ENCODE measurements at regions not wholly inside any gene's neighbourhood (a gene's known extent, or its start where the extent isn't known, plus 50 kb on each side); places are given as distances from the start of the nearest gene placed in this dataset.

DNA sequence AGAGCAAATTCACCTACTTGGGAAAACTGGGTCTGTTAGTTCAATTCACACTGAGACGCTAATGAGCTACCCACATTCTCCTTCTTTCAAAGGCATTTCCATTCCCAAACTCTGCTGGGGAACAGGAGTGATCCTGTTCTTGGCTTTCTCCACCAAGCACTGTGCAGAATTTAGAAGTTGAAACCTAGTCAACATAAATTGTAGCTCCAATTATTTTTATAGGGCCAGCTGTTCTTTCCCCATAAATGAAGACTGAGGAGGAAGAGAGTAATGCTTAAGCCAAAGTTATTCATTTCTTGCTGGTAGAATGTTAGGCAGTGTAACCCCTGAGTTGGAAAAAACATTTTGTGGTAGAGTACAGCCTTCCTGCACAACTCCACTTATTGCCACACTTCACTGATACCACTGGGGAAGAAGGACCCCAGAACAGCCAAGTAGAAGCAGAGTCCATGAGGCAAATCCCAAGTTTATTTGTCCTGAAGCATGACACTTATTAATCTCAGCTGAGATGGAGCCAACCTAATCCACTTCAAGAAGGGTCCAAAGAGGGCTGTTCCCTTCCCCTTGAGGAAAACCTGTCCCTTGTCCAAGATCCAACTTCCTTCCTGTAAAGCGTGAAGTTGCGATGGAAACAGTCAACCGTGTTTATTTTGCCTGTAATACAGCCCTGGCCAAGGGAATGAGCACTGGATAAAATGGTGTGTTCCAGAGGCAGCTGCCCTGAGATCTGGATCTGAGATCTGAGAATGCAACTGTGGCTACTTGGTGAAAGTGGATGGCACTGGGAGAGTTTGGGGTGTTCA is 151.8 kb downstream of the TBX5 start:
- DNase-seq (ENCODE audit: low spot score): no peak
- no peak overlapping the region for H3K27ac ChIP-seq (ENCODE audit: low read depth, low read length, poor library complexity, severe bottlenecking)
- H3K9me3 ChIP-seq (ENCODE audit: low read depth, low read length, poor library complexity, severe bottlenecking): no peaks in the 10 kb centered on the region
- no TSS peak for BruUV-seq (replicated peaks)
- no peak for TF ChIP-seq EZH2 (IDR thresholded peaks at IDR 0.05; ENCODE audit: borderline replicate concordance, low read depth, low read length, poor library complexity, severe bottlenecking)
- TF ChIP-seq, protein P1, sequence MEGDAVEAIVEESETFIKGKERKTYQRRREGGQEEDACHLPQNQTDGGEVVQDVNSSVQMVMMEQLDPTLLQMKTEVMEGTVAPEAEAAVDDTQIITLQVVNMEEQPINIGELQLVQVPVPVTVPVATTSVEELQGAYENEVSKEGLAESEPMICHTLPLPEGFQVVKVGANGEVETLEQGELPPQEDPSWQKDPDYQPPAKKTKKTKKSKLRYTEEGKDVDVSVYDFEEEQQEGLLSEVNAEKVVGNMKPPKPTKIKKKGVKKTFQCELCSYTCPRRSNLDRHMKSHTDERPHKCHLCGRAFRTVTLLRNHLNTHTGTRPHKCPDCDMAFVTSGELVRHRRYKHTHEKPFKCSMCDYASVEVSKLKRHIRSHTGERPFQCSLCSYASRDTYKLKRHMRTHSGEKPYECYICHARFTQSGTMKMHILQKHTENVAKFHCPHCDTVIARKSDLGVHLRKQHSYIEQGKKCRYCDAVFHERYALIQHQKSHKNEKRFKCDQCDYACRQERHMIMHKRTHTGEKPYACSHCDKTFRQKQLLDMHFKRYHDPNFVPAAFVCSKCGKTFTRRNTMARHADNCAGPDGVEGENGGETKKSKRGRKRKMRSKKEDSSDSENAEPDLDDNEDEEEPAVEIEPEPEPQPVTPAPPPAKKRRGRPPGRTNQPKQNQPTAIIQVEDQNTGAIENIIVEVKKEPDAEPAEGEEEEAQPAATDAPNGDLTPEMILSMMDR (conservative IDR thresholded peaks at IDR 0.05; ENCODE audit: low read depth, low read length): no peak
- no peaks in the 10 kb centered on the region for H3K4me1 ChIP-seq (ENCODE audit: insufficient read depth, low read length, poor library complexity, severe bottlenecking)
- H3K36me3 ChIP-seq (ENCODE audit: insufficient read depth, low read length, poor library complexity, severe bottlenecking): no peaks in the 10 kb centered on the region
- H3K27me3 ChIP-seq (replicated peaks; ENCODE audit: insufficient read depth, low read depth, low read length, poor library complexity): no peaks in the 10 kb centered on the region
- intact Hi-C loops (cut with micrococcal nuclease; ENCODE audit: unreplicated experiment): no loop called here
- ChIA-PET POLR2A (ENCODE audit: low non-redundant PET) (no interaction called here), CTCF (no interaction called here)
- no peak overlapping the region for H3K4me3 ChIP-seq (ENCODE audit: low read depth, low read length, poor library complexity, severe bottlenecking)

DNA sequence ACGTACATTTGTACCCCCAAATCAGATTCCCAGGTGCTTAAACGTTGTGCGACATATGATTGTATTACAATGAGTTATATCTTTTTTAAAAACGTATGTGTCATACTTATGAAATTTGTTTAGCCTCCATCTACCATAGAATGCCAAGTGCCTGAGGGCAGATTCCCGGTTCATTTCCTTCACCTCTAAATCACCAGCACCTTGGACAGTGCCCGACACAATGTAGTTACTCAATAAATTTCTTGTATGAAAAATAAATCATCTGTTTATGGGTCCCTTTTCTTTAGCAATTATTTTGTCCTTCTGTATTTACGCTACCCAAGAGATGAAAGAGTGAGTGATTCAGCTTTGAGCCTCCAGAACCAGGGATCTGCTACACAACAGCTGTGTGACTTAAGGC is 157.4 kb downstream of the TBX5 start:
- no TSS peak for BruUV-seq (replicated peaks)
- no peak overlapping the region for H3K4me3 ChIP-seq (ENCODE audit: low read depth, low read length, poor library complexity, severe bottlenecking)
- no peak overlapping the region for H3K27ac ChIP-seq (ENCODE audit: low read depth, low read length, poor library complexity, severe bottlenecking)
- ChIA-PET POLR2A (ENCODE audit: low non-redundant PET) (no interaction called here), CTCF (no interaction called here)
- intact Hi-C loops (cut with micrococcal nuclease; ENCODE audit: unreplicated experiment): no loop called here
- H3K36me3 ChIP-seq (ENCODE audit: insufficient read depth, low read length, poor library complexity, severe bottlenecking): no peaks in the 10 kb centered on the region
- H3K4me1 ChIP-seq (ENCODE audit: insufficient read depth, low read length, poor library complexity, severe bottlenecking): no peaks in the 10 kb centered on the region
- DNase-seq (ENCODE audit: low spot score): no peak
- no peaks in the 10 kb centered on the region for H3K9me3 ChIP-seq (ENCODE audit: low read depth, low read length, poor library complexity, severe bottlenecking)
- no peaks in the 10 kb centered on the region for H3K27me3 ChIP-seq (replicated peaks; ENCODE audit: insufficient read depth, low read depth, low read length, poor library complexity)
- TF ChIP-seq, protein P1 (conservative IDR thresholded peaks at IDR 0.05; ENCODE audit: low read depth, low read length): no peak
- TF ChIP-seq EZH2 (IDR thresholded peaks at IDR 0.05; ENCODE audit: borderline replicate concordance, low read depth, low read length, poor library complexity, severe bottlenecking): no peak

DNA sequence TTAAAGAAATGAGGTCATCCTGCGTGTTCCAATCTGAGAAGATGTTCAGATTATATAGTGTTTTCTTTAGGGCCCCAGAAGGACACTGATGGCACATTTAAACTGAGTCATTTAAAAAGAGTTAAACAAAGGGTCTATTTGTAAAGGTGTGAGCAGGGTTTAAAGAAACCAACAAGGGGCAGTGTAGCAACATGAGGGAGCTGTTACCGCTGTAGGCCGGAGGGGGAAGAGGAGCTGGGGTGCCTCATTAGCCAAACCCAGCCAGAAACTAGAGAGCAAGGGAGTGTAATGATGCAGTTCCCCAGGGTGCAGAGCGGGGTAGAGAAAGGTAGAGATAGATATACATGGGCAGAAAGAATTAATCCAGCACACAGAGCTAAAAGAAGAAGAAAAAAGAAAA is 160.4 kb downstream of the TBX5 start:
- BruUV-seq (replicated peaks): no TSS peak
- intact Hi-C loops (cut with micrococcal nuclease; ENCODE audit: unreplicated experiment): no loop called here
- TF ChIP-seq, protein P1 (conservative IDR thresholded peaks at IDR 0.05; ENCODE audit: low read depth, low read length): no peak
- no peak for TF ChIP-seq EZH2 (IDR thresholded peaks at IDR 0.05; ENCODE audit: borderline replicate concordance, low read depth, low read length, poor library complexity, severe bottlenecking)
- no peaks in the 10 kb centered on the region for H3K27me3 ChIP-seq (replicated peaks; ENCODE audit: insufficient read depth, low read depth, low read length, poor library complexity)
- CTCF ChIA-PET: no interaction called here
- POLR2A ChIA-PET (ENCODE audit: low non-redundant PET): no interaction called here
- no peak for DNase-seq (ENCODE audit: low spot score)
- H3K9me3 ChIP-seq (ENCODE audit: low read depth, low read length, poor library complexity, severe bottlenecking): no peaks in the 10 kb centered on the region
- no peaks in the 10 kb centered on the region for H3K36me3 ChIP-seq (ENCODE audit: insufficient read depth, low read length, poor library complexity, severe bottlenecking)
- H3K4me3 ChIP-seq (ENCODE audit: low read depth, low read length, poor library complexity, severe bottlenecking): no peak overlapping the region
- H3K4me1 ChIP-seq (ENCODE audit: insufficient read depth, low read length, poor library complexity, severe bottlenecking): no peaks in the 10 kb centered on the region
- H3K27ac ChIP-seq (ENCODE audit: low read depth, low read length, poor library complexity, severe bottlenecking): no peak overlapping the region

Measured in A673 (cell line).